Activated CD8-positive, alpha-beta T cell treated with anti-CD3 and anti-CD28 coated beads for 36 hours (primary cell): ENCODE measurements at regions not wholly inside any gene's neighbourhood (a gene's known extent, or its start where the extent isn't known, plus 50 kb on each side); places are given as distances from the start of the nearest gene placed in this dataset.

Experiments
- ATAC-seq: fragments of 200-7000 bp; cut with Tn5 transposase; one replicate; pipeline ENCODE4 v1.10.0; 2021; ENCODE audit warnings: mild to moderate bottlenecking, moderate library complexity
- CTCF ChIA-PET: fragments of 350-600 bp; sonication (Branson Sonifier 250); formaldehyde crosslinking; loops from one replicate; lab custom pipeline; 2021; ENCODE audit warnings: antibody characterized with exemption; lab: Charles Lee
- POLR2A ChIA-PET: fragments of 350-600 bp; sonication (Branson Sonifier 250); formaldehyde crosslinking; loops from one replicate; lab custom pipeline; 2021; ENCODE audit warnings: antibody characterized with exemption; lab: Charles Lee
- DNase-seq: peaks from one replicate; pipeline ENCODE4 v3.0.0-alpha.2; 2020
- H3K27ac Mint-ChIP-seq: one replicate; pipeline ENCODE4 v1.8.0; 2021; ENCODE audit warnings: mild to moderate bottlenecking, mixed read lengths
- H3K27me3 Mint-ChIP-seq: one replicate; pipeline ENCODE4 v1.8.0; 2021; ENCODE audit warnings: mixed read lengths
- H3K36me3 Mint-ChIP-seq: one replicate; pipeline ENCODE4 v1.8.0; 2021; ENCODE audit warnings: low read depth, mixed read lengths
- H3K4me1 Mint-ChIP-seq: one replicate; pipeline ENCODE4 v1.8.0; 2021; ENCODE audit warnings: low read depth, mixed read lengths
- H3K4me3 Mint-ChIP-seq: one replicate; pipeline ENCODE4 v1.8.0; 2021; ENCODE audit warnings: mild to moderate bottlenecking, moderate library complexity, mixed read lengths
- H3K9me3 Mint-ChIP-seq: one replicate; pipeline ENCODE4 v1.8.0; 2021; ENCODE audit warnings: mixed read lengths
- CTCF ChIP-seq: fragments of 200-600 bp; IDR thresholded peaks from one replicate; pipeline ENCODE4 v1.8.0; 2022; ENCODE audit warnings: antibody characterized with exemption, mild to moderate bottlenecking
- intact Hi-C: fragments of 100-400 bp; cut with micrococcal nuclease; formaldehyde crosslinking; loops from one replicate; pipeline ENCODE4 v1.10.0; 2022

- no peak overlapping the region for H3K4me3 Mint-ChIP-seq
- no peaks in the 10 kb centered on the region for H3K4me1 Mint-ChIP-seq
- TF ChIP-seq CTCF = no peak
- intact Hi-C loops = no loop called here
- no peaks in the 10 kb centered on the region for H3K36me3 Mint-ChIP-seq
- peaks cover 3% of the 10 kb centered on the region for H3K27me3 Mint-ChIP-seq
- no peak for DNase-seq
- POLR2A ChIA-PET = no interaction called here
- H3K9me3 Mint-ChIP-seq = no peaks in the 10 kb centered on the region
- CTCF ChIA-PET = no interaction called here
- no peak overlapping the region for H3K27ac Mint-ChIP-seq
- no peak for ATAC-seq
Observed at GRCh38 chr3:124410471-124410870, 319.8 kb upstream of the UMPS start.

- intact Hi-C loops = no loop called here
- H3K36me3 Mint-ChIP-seq = no peaks in the 10 kb centered on the region
- DNase-seq = no peak
Observed at GRCh38 chr3:124411728-124412127, 318.5 kb upstream of the UMPS start.

GRCh38 chr3:124412644-124413043 is 317.6 kb upstream of the UMPS start:
- ATAC-seq = no peak
- H3K27ac Mint-ChIP-seq = no peak overlapping the region
- CTCF ChIA-PET = no interaction called here
- no peaks in the 10 kb centered on the region for H3K4me1 Mint-ChIP-seq
- intact Hi-C loops = no loop called here
- no peak for TF ChIP-seq CTCF
- H3K27me3 Mint-ChIP-seq = peaks cover 3% of the 10 kb centered on the region
- no peaks in the 10 kb centered on the region for H3K9me3 Mint-ChIP-seq
- DNase-seq = no peak
- no peaks in the 10 kb centered on the region for H3K36me3 Mint-ChIP-seq
- H3K4me3 Mint-ChIP-seq = no peak overlapping the region
- POLR2A ChIA-PET = no interaction called here

More at GRCh38 chr3:124411728-124412127, 318.5 kb upstream of the UMPS start:
- TF ChIP-seq CTCF = no peak
- Mint-ChIP-seq H3K27ac (no peak overlapping the region), H3K4me3 (no peak overlapping the region), H3K27me3 (peaks cover 2% of the 10 kb centered on the region), H3K4me1 (no peaks in the 10 kb centered on the region), H3K9me3 (no peaks in the 10 kb centered on the region)
- ChIA-PET CTCF (no interaction called here), POLR2A (no interaction called here)
- ATAC-seq = no peak

- no peaks in the 10 kb centered on the region for H3K4me1 Mint-ChIP-seq
- CTCF ChIA-PET = no interaction called here
- no peaks in the 10 kb centered on the region for H3K36me3 Mint-ChIP-seq
- POLR2A ChIA-PET = no interaction called here
- no peak overlapping the region for H3K4me3 Mint-ChIP-seq
- TF ChIP-seq CTCF = no peak
- H3K9me3 Mint-ChIP-seq = no peaks in the 10 kb centered on the region
- no peak overlapping the region for H3K27ac Mint-ChIP-seq
- DNase-seq (no peak), ATAC-seq (no peak)
- H3K27me3 Mint-ChIP-seq = peaks cover 5% of the 10 kb centered on the region
- intact Hi-C loops = no loop called here
Observed at GRCh38 chr3:124413393-124413792, 316.9 kb upstream of the UMPS start.

GRCh38 chr3:124413989-124414598 is 316.2 kb upstream of the UMPS start:
- ATAC-seq (no peak), DNase-seq (no peak)
- no peak for TF ChIP-seq CTCF
- H3K27me3 Mint-ChIP-seq = peaks cover 5% of the 10 kb centered on the region
- H3K4me1 Mint-ChIP-seq = no peaks in the 10 kb centered on the region
- ChIA-PET POLR2A (no interaction called here), CTCF (no interaction called here)
- H3K36me3 Mint-ChIP-seq = no peaks in the 10 kb centered on the region
- H3K4me3 Mint-ChIP-seq = no peak overlapping the region
- H3K9me3 Mint-ChIP-seq = no peaks in the 10 kb centered on the region
- no peak overlapping the region for H3K27ac Mint-ChIP-seq
- intact Hi-C loops = no loop called here
